ENCODE measurements at regions not wholly inside any gene's neighbourhood (a gene's known extent, or its start where the extent isn't known, plus 50 kb on each side); places are given as distances from the start of the nearest gene placed in this dataset.

DNA sequence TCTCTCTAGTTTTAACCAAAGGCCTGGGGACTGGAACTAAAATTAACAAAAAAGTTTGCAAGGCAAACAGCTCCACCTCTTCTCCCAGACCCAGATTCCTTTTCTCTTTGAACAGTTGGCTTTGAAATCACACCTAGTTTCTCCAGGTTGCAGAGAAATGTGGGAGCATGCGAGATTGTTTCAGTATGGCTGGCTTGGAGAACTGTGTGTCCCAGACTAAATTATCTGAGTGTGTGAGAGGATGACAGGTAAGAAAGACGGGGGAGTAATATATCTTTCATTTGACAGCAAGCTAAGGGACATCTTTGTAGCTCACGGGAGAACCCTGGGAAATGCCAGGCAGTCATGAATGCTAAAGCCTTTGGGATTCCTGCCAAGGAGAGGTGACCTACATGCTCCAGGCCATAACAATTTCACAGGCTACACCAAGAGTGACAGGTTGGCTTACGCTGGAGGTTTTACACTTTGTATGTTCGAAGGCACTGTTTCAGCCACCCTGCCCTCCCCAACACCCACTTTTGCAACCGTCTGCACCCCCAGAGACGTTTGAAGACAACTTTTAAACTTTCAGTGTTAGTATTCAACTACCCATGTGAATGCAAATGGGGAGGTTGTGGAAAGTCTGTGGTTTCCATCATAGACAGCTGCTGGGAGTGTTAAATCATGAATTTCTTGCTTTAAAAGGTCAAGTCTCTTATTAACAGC lies 109.3 kb upstream of the SNX19 start:
- TF ChIP-seq BACH2 (CRISPR knock-in tag; IDR thresholded peaks at IDR 0.05; ENCODE audit: borderline replicate concordance), result no peak
- TF ChIP-seq ZNF565 (CRISPR knock-in tag; conservative IDR thresholded peaks at IDR 0.05; ENCODE audit: low read depth), result no peak
- no peak for TF ChIP-seq ESRRG (CRISPR knock-in tag; IDR thresholded peaks at IDR 0.05)
- TF ChIP-seq ISL1 (CRISPR knock-in tag; IDR thresholded peaks at IDR 0.05), result no peak
- TF ChIP-seq, protein P1, sequence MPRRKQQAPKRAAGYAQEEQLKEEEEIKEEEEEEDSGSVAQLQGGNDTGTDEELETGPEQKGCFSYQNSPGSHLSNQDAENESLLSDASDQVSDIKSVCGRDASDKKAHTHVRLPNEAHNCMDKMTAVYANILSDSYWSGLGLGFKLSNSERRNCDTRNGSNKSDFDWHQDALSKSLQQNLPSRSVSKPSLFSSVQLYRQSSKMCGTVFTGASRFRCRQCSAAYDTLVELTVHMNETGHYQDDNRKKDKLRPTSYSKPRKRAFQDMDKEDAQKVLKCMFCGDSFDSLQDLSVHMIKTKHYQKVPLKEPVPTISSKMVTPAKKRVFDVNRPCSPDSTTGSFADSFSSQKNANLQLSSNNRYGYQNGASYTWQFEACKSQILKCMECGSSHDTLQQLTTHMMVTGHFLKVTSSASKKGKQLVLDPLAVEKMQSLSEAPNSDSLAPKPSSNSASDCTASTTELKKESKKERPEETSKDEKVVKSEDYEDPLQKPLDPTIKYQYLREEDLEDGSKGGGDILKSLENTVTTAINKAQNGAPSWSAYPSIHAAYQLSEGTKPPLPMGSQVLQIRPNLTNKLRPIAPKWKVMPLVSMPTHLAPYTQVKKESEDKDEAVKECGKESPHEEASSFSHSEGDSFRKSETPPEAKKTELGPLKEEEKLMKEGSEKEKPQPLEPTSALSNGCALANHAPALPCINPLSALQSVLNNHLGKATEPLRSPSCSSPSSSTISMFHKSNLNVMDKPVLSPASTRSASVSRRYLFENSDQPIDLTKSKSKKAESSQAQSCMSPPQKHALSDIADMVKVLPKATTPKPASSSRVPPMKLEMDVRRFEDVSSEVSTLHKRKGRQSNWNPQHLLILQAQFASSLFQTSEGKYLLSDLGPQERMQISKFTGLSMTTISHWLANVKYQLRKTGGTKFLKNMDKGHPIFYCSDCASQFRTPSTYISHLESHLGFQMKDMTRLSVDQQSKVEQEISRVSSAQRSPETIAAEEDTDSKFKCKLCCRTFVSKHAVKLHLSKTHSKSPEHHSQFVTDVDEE (CRISPR knock-in tag; IDR thresholded peaks at IDR 0.05), result no peak
- no peak for TF ChIP-seq ARNTL (CRISPR knock-in tag; IDR thresholded peaks at IDR 0.05; ENCODE audit: borderline replicate concordance, low read depth)
- TF ChIP-seq ZNF70 (CRISPR knock-in tag; IDR thresholded peaks at IDR 0.05), result no peak
- ATAC-seq, result no peak

DNA sequence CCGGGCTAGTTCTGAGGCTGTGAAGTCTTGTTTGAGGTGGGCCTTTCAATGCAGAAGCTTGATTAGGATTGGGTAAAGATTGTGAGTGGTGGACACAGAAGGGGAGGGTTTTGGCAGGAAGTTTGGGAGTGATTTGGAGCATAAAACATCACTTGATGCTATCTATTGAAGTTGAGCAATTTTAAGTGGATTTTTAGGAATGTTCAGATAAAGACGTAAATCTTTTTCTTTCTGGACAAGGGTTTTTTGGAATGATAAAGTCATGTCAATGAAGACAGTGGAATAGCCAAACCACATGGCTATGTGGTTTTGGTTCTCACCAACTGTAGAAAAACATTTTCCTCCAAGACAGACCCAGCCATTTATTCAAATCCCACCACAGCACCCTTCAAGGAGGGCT lies 111.2 kb upstream of the SNX19 start:
- TF ChIP-seq, protein P2, sequence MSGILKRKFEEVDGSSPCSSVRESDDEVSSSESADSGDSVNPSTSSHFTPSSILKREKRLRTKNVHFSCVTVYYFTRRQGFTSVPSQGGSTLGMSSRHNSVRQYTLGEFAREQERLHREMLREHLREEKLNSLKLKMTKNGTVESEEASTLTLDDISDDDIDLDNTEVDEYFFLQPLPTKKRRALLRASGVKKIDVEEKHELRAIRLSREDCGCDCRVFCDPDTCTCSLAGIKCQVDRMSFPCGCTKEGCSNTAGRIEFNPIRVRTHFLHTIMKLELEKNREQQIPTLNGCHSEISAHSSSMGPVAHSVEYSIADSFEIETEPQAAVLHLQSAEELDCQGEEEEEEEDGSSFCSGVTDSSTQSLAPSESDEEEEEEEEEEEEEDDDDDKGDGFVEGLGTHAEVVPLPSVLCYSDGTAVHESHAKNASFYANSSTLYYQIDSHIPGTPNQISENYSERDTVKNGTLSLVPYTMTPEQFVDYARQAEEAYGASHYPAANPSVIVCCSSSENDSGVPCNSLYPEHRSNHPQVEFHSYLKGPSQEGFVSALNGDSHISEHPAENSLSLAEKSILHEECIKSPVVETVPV (CRISPR knock-in tag; IDR thresholded peaks at IDR 0.05), result no peak
- no peak for TF ChIP-seq ZC3H10 (CRISPR knock-in tag; IDR thresholded peaks at IDR 0.05)
- no peak for TF ChIP-seq CSDC2 (CRISPR knock-in tag; IDR thresholded peaks at IDR 0.05)
- no peak for TF ChIP-seq GLIS3 (CRISPR knock-in tag; IDR thresholded peaks at IDR 0.05)
- TF ChIP-seq RARB (CRISPR knock-in tag; IDR thresholded peaks at IDR 0.05), result no peak
- no peak for TF ChIP-seq SNAI2 (CRISPR knock-in tag; IDR thresholded peaks at IDR 0.05)
- TF ChIP-seq ZNF70 (CRISPR knock-in tag; IDR thresholded peaks at IDR 0.05), result no peak
- no peak for TF ChIP-seq ZNF565 (CRISPR knock-in tag; conservative IDR thresholded peaks at IDR 0.05; ENCODE audit: low read depth)
- TF ChIP-seq ARNTL (CRISPR knock-in tag; IDR thresholded peaks at IDR 0.05; ENCODE audit: borderline replicate concordance, low read depth), result no peak
- TF ChIP-seq, protein P3, sequence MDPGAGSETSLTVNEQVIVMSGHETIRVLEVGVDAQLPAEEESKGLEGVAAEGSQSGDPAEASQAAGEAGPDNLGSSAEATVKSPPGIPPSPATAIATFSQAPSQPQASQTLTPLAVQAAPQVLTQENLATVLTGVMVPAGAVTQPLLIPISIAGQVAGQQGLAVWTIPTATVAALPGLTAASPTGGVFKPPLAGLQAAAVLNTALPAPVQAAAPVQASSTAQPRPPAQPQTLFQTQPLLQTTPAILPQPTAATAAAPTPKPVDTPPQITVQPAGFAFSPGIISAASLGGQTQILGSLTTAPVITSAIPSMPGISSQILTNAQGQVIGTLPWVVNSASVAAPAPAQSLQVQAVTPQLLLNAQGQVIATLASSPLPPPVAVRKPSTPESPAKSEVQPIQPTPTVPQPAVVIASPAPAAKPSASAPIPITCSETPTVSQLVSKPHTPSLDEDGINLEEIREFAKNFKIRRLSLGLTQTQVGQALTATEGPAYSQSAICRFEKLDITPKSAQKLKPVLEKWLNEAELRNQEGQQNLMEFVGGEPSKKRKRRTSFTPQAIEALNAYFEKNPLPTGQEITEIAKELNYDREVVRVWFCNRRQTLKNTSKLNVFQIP (CRISPR knock-in tag; IDR thresholded peaks at IDR 0.05; ENCODE audit: borderline replicate concordance, low read depth), result no peak
- TF ChIP-seq TOX (CRISPR knock-in tag; IDR thresholded peaks at IDR 0.05; ENCODE audit: borderline replicate concordance), result no peak
- TF ChIP-seq, protein P1 (CRISPR knock-in tag; IDR thresholded peaks at IDR 0.05), result no peak
- ATAC-seq, result no peak

DNA sequence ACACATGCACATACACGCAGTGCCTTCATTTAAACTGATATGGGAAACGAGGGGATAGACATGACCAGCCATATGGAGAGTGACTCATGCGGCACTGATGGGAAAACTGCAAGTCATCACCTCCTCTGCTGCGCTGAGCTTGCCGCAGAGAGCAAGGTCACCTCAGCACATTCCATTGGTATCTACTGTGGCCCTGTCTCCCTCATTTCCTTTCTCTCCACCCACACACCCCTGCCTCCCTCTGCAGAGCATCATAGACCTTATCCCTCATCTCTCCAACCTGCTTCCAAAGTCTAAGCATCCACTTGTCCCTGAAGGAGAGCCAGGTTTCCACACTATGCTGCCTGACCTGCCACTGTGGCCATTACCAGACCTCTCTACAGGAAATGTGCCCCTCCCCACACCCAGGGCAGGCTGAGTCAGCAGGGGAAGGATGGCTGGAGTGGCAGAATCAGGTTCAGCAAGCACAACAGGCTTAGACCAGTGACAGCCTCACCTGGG lies 116.9 kb upstream of the SNX19 start:
- ATAC-seq, result no peak
- TF ChIP-seq ZNF70 (CRISPR knock-in tag; IDR thresholded peaks at IDR 0.05), result peak; percentile 63; the same call in 1 of the 2 replicates
- TF ChIP-seq PPARA (CRISPR knock-in tag; IDR thresholded peaks at IDR 0.05; ENCODE audit: borderline replicate concordance), result no peak

DNA sequence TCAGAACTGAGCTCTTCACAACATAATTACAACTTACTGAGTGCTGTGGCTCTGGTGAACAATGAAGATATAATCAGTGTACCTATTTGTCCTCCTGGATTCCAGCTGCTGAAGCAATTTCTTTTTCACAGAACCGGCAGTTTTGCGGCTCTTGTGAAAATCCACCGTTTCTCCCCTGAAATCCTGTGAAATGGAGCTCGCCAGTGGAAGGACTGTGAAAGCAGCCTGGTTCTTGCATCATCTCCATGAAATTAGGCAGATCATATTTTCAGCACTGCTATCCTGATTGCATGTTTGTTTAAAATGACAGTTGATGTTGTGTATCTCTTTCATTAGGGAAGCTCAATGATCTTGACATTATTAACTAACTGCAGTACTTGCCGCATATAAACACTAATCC lies 120.2 kb upstream of the SNX19 start:
- TF ChIP-seq, protein P2 (CRISPR knock-in tag; IDR thresholded peaks at IDR 0.05), result no peak
- no peak for TF ChIP-seq ZNF565 (CRISPR knock-in tag; conservative IDR thresholded peaks at IDR 0.05; ENCODE audit: low read depth)
- no peak for TF ChIP-seq RARB (CRISPR knock-in tag; IDR thresholded peaks at IDR 0.05)
- TF ChIP-seq SNAI2 (CRISPR knock-in tag; IDR thresholded peaks at IDR 0.05), result no peak
- TF ChIP-seq ZC3H10 (CRISPR knock-in tag; IDR thresholded peaks at IDR 0.05), result no peak
- no peak for TF ChIP-seq GLIS3 (CRISPR knock-in tag; IDR thresholded peaks at IDR 0.05)
- no peak for TF ChIP-seq ZFP3 (CRISPR knock-in tag; IDR thresholded peaks at IDR 0.05)
- ATAC-seq, result no peak

Measured in SK-N-SH treated with all-trans-retinoic acid at 6 μM for 48 hours (cell line).